Esophagus squamous epithelium (tissue), 5 donors: ENCODE measurements at regions not wholly inside any gene's neighbourhood (a gene's known extent, or its start where the extent isn't known, plus 50 kb on each side); places are given as distances from the start of the nearest gene placed in this dataset.

Experiments used
- DNase-seq: peaks from one replicate; lab custom pipeline; 2025; lab: John Stamatoyannopoulos, UW
- H3K27ac ChIP-seq, 4 donors: fragments of 200-600 bp; sonication (generic); one replicate each; pipeline ENCODE4 v1.5.1; 2016 to 2019; ENCODE audit warnings: mild to moderate bottlenecking in 1 of 4
- H3K27me3 ChIP-seq, 4 donors: fragments of 200-600 bp; sonication (generic); 1 replicate in 3 of 4; 2 replicates in 1 of 4; pipeline versions ENCODE4 v1.5.1 to v1.6.0; 2017 to 2021; ENCODE audit warnings: antibody characterized with exemption in 1 of 4
- H3K36me3 ChIP-seq, 3 donors: fragments of 200-600 bp; sonication (generic); one replicate each; pipeline ENCODE4 v1.5.1; 2016 to 2019
- H3K4me1 ChIP-seq, 3 donors: fragments of 200-600 bp; sonication (generic); one replicate each; pipeline ENCODE4 v1.5.1; 2017 to 2019
- H3K4me3 ChIP-seq, 4 donors: fragments of 200-600 bp; sonication (generic); 1 replicate in 3 of 4; 2 replicates in 1 of 4; pipeline ENCODE4 v1.5.1; 2016 to 2019; ENCODE audit warnings: mild to moderate bottlenecking in 2 of 4, moderate library complexity in 1 of 4
- H3K9me3 ChIP-seq, 3 donors: fragments of 200-600 bp; sonication (generic); one replicate each; pipeline ENCODE4 v1.5.1; 2016 to 2019
- POLR2A ChIP-seq, 4 donors: fragments of 450-650 bp; IDR thresholded peaks; one replicate each; pipeline ENCODE4 v1.6.1; 2017; ENCODE audit warnings: antibody characterized with exemption in 4 of 4, mild to moderate bottlenecking in 4 of 4, moderate library complexity in 3 of 4
- WGBS, 2 donors: methylation state at CpG; one replicate each; pipeline ENCODE4 v1.1.5; 2018; 5-methylcytosine and 5-hydroxymethylcytosine counted together
- intact Hi-C: fragments of 100-400 bp; cut with DNase I; formaldehyde crosslinking; loops from one replicate; pipeline ENCODE4 v1.15.0; 2022
- TF ChIP-seq, protein P1 (sequence below), 6 experiments: fragments of 450-650 bp in 4 of 6; fragments of 200-600 bp in 2 of 6; sonication (generic) in 2 of 6; IDR thresholded peaks; one replicate each; pipeline ENCODE4 v1.5.1; 2016 to 2019; ENCODE audit warnings: antibody characterized with exemption in 6 of 6, mild to moderate bottlenecking in 4 of 6, moderate library complexity in 4 of 6
- donor health status: DM: yes; HTN: yes; CAD: no.

DNA sequence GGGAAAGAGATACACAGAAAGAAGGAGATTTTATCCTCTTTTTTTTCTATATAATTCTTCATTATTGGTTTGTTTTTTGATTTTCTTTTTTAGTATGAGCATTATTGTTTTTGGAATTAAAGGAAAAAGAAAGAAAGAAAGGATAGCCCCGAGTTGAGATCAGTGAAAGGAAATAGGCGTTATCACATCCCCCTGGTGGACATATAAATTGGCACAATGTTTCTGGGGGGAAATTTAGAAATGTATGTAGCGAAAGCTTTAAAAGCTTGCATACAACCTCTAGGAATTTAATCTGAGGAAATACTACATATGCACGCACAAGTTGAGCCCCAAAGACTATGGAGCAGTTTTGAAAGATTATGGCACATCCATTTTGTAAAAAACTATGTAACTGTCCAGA lies 226.3 kb upstream of the LDB2 start:
- intact Hi-C loops: no loop called here
- Histone ChIP-seq H3K27me3 (no peaks in the 10 kb centered on the region), H3K9me3 (no peaks in the 10 kb centered on the region), H3K36me3 (no peaks in the 10 kb centered on the region), H3K27ac (no peak overlapping the region), H3K4me3 (no peak overlapping the region), H3K4me1 (no peaks in the 10 kb centered on the region)
- TF ChIP-seq, protein P1, sequence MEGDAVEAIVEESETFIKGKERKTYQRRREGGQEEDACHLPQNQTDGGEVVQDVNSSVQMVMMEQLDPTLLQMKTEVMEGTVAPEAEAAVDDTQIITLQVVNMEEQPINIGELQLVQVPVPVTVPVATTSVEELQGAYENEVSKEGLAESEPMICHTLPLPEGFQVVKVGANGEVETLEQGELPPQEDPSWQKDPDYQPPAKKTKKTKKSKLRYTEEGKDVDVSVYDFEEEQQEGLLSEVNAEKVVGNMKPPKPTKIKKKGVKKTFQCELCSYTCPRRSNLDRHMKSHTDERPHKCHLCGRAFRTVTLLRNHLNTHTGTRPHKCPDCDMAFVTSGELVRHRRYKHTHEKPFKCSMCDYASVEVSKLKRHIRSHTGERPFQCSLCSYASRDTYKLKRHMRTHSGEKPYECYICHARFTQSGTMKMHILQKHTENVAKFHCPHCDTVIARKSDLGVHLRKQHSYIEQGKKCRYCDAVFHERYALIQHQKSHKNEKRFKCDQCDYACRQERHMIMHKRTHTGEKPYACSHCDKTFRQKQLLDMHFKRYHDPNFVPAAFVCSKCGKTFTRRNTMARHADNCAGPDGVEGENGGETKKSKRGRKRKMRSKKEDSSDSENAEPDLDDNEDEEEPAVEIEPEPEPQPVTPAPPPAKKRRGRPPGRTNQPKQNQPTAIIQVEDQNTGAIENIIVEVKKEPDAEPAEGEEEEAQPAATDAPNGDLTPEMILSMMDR (IDR thresholded peaks at IDR 0.05): peak in 1 of 6 experiments; percentile 11
- no peak for TF ChIP-seq POLR2A (IDR thresholded peaks at IDR 0.05)
- DNase-seq: no peak
- whole genome bisulfite sequencing, 2 donors: 79 to 82% methylated on average over 4 of the region's 4 CpGs

DNA sequence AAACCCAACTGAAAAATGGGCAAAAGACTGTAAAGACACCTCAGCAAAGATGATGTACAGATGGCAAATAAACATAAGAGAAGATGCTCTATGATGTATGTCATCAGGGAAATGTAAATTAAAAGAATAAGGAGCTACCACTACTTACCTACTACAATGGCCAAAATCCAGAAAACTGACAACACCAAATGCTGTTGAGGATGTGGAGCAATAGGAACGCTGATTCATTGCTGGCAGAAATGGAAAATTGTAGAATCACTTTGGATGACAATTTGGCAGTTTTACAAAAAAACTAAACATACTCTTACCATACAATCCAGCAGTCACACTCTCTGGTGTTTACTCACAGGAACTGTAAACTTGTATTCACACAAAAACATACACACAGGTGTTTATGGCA lies 222.3 kb upstream of the LDB2 start:
- intact Hi-C loops: no loop called here
- TF ChIP-seq POLR2A (IDR thresholded peaks at IDR 0.05): no peak
- TF ChIP-seq, protein P1 (IDR thresholded peaks at IDR 0.05): no peak
- WGBS, 2 donors: 58 to 65% methylated on average over 1 of the region's 1 CpG

DNA sequence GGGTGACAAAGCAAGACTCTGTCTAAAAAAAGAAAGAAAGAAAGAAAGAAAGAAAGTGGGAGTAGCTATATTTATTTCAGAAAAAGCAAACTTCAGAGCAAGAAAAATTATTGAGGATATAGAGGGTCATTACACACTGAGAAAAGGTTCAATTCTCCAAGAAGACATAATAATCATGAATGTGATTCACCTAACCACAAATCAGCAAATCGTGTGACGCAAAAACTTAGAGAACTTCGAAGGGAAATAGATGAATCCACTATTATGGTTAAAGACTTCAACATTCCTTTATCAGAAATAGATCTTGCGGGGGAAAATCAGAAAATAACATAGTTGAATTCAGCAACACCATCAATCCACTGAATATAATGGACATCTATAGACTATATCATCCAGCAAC lies 219.3 kb upstream of the LDB2 start:
- Histone ChIP-seq H3K4me1 (no peaks in the 10 kb centered on the region), H3K4me3 (no peak overlapping the region), H3K27ac (no peak overlapping the region), H3K36me3 (no peaks in the 10 kb centered on the region), H3K27me3 (no peaks in the 10 kb centered on the region), H3K9me3 (no peaks in the 10 kb centered on the region)
- TF ChIP-seq, protein P1 (IDR thresholded peaks at IDR 0.05): no peak
- TF ChIP-seq POLR2A (IDR thresholded peaks at IDR 0.05): no peak
- no peak for DNase-seq
- WGBS, 2 donors: 89 to 95% methylated on average over 4 of the region's 4 CpGs
- intact Hi-C loops: no loop called here

More for the DNA sequence above, 222.3 kb upstream of the LDB2 start:
- H3K9me3 ChIP-seq: no peaks in the 10 kb centered on the region
- H3K4me3 ChIP-seq: no peak overlapping the region
- H3K27me3 ChIP-seq: no peaks in the 10 kb centered on the region
- H3K27ac ChIP-seq: no peak overlapping the region
- H3K4me1 ChIP-seq: no peaks in the 10 kb centered on the region
- H3K36me3 ChIP-seq: no peaks in the 10 kb centered on the region
- DNase-seq: no peak

DNA sequence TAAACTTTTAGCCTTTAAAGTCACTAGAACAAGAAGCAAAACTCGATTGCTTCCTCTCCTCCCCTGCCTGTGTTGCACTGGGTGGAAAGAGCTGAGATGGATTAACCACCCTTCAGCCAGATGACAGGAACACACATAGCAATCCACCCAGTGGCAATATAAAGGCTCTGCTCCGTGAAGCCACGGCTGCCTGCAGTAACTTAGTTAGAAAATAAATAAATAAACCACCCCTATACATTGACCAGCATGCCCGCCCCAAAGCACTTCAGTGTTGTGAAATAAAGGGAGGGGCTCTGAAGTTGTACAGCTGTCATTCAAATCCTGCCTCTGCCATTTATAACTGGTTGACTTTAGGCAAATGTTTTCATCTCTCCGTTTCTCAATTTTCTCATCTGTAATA lies 217.1 kb upstream of the LDB2 start:
- Histone ChIP-seq H3K36me3 (no peaks in the 10 kb centered on the region), H3K27me3 (no peaks in the 10 kb centered on the region), H3K9me3 (no peaks in the 10 kb centered on the region), H3K27ac (no peak overlapping the region), H3K4me1 (no peaks in the 10 kb centered on the region), H3K4me3 (no peak overlapping the region)
- no peak for DNase-seq
- no peak for TF ChIP-seq POLR2A (IDR thresholded peaks at IDR 0.05)
- TF ChIP-seq, protein P1 (IDR thresholded peaks at IDR 0.05): no peak
- intact Hi-C loops: no loop called here
- 75 to 83% methylated on average over 5 of the region's 5 CpGs for WGBS, 2 donors

DNA sequence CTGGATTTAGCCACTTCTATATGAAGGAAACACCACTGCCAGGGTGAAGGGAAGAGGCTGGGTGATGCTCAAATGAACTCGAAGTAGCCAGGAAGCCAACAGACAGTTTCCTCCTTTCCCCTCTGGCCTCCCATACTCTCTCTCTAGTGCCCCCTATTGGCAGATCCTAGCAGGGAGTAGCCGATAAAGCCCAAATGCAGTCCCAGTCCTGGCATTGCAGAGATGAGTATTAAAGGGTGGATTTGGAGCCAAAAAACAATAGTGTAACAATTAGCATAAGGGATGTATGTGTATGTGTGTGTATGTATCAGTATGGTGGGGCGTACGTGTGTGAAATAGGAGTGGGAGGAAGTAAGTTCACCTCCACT lies 213.8 kb upstream of the LDB2 start:
- Histone ChIP-seq H3K4me3 (no peak overlapping the region), H3K36me3 (no peaks in the 10 kb centered on the region), H3K9me3 (no peaks in the 10 kb centered on the region), H3K4me1 (no peaks in the 10 kb centered on the region), H3K27me3 (no peaks in the 10 kb centered on the region), H3K27ac (no peak overlapping the region)
- DNase-seq: no peak
- intact Hi-C loops: no loop called here
- WGBS, 2 donors: 54 to 57% methylated on average over 4 of the region's 4 CpGs
- no peak for TF ChIP-seq POLR2A (IDR thresholded peaks at IDR 0.05)
- TF ChIP-seq, protein P1 (IDR thresholded peaks at IDR 0.05): peak in 4 of 6 experiments; percentile 15 to 46 (median 25)
